NB4 (cell line): ENCODE measurements at regions not wholly inside any gene's neighbourhood (a gene's known extent, or its start where the extent isn't known, plus 50 kb on each side); places are given as distances from the start of the nearest gene placed in this dataset.

Experiments
- CTCF ChIP-seq: IDR thresholded peaks from one replicate; pipeline ENCODE4 v1.5.1; 2012; ENCODE audit warnings: low read depth, low read length
- MYC ChIP-seq: IDR thresholded peaks from 2 replicates; pipeline ENCODE4 v1.6.1; 2011; ENCODE audit warnings: low read depth, low read length
- POLR2A ChIP-seq: IDR thresholded peaks from 2 replicates; pipeline ENCODE4 v1.6.1; 2011; ENCODE audit warnings: mild to moderate bottlenecking; ENCODE audit not compliant: insufficient read length; ENCODE audit errors: extremely low read depth
- TF ChIP-seq, protein P1 (sequence below): IDR thresholded peaks from 2 replicates; pipeline ENCODE4 v1.6.1; 2011; ENCODE audit warnings: low read depth, low read length

DNA sequence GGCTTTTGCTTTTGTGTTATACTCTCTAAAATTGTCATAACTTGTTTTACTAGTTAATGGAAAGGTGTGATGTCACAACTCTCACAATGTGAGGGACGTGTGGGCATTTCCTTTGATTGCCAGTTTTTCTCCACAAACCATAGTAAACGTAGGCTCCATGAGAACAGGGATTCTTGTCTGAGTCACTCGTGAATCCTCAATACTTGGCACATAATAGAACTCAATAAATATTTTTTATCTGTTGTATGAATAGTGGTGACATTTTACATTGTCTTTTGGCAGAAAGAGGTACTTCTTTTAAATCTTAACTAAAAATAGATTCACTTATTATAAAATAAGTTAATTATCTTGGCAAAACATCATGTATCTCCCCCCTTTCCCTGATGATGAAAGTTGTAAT is 69.0 kb upstream of the CNKSR3 start:
- TF ChIP-seq CTCF (no peak), POLR2A (no peak), MYC (no peak)
- TF ChIP-seq, protein P1, sequence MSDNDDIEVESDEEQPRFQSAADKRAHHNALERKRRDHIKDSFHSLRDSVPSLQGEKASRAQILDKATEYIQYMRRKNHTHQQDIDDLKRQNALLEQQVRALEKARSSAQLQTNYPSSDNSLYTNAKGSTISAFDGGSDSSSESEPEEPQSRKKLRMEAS: no peak
